ENCODE measurements at regions not wholly inside any gene's neighbourhood (a gene's known extent, or its start where the extent isn't known, plus 50 kb on each side); places are given as distances from the start of the nearest gene placed in this dataset.

GRCh38 chr1:4322881-4323280 is 331.5 kb upstream of the AJAP1 start:
- H3K36me3 ChIP-seq (ENCODE audit: control insufficient read depth, low read length): no peaks in the 10 kb centered on the region
- H3K4me2 ChIP-seq (ENCODE audit: low read length): no peak overlapping the region
- no peak for TF ChIP-seq EZH2phosphoT487 (IDR thresholded peaks at IDR 0.05; ENCODE audit: borderline replicate concordance, low read length)
- TF ChIP-seq CTCF (IDR thresholded peaks at IDR 0.05; ENCODE audit: low read depth, low read length, poor library complexity, severe bottlenecking): no peak
- H3K27ac ChIP-seq (ENCODE audit: low read depth, low read length): no peak overlapping the region
- peaks cover 18% of the 10 kb centered on the region for H3K9me3 ChIP-seq (ENCODE audit: control insufficient read depth, insufficient read depth, low read length)
- H3F3A ChIP-seq (ENCODE audit: control insufficient read depth, insufficient read depth): no peaks in the 10 kb centered on the region
- H3K9me2 ChIP-seq (replicated peaks; ENCODE audit: control insufficient read depth, low read length): no peaks in the 10 kb centered on the region
- no peak overlapping the region for H3K4me3 ChIP-seq (ENCODE audit: low read length)
- H4K20me1 ChIP-seq (ENCODE audit: control insufficient read depth, insufficient read depth, low read depth, low read length): no peaks in the 10 kb centered on the region
- no peaks in the 10 kb centered on the region for H3K79me2 ChIP-seq (ENCODE audit: control insufficient read depth, low read length)
- H3K4me1 ChIP-seq (ENCODE audit: control insufficient read depth, low read length): no peaks in the 10 kb centered on the region; the same call in 1 of the 2 replicates
- no peaks in the 10 kb centered on the region for H3K27me3 ChIP-seq (ENCODE audit: control insufficient read depth, low read length)

DNA sequence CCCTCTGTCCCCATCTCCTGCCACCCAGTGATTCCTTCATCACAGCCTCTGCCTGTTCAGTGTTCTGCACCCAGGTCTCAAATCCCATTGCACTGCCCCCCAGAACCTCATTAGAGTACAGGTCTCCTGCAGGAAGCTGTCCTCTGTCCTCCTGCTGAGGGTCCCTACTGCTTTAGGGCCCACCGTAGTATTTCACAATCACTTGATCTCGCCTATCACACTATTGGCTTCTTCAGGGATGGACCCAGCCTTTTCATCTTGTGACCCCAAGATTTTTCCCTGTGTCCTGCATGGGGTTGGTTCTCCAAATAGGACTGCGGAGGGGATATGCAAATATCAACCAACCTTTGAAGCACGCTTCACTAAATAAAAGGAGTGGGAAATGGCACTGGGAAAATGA is 331.1 kb upstream of the AJAP1 start:
- Histone ChIP-seq H4K20me1 (ENCODE audit: control insufficient read depth, insufficient read depth, low read depth, low read length) (no peaks in the 10 kb centered on the region), H3K4me1 (ENCODE audit: control insufficient read depth, low read length) (no peaks in the 10 kb centered on the region; the same call in 1 of the 2 replicates), H3K36me3 (ENCODE audit: control insufficient read depth, low read length) (no peaks in the 10 kb centered on the region), H3F3A (ENCODE audit: control insufficient read depth, insufficient read depth) (no peaks in the 10 kb centered on the region), H3K79me2 (ENCODE audit: control insufficient read depth, low read length) (no peaks in the 10 kb centered on the region), H3K4me3 (ENCODE audit: low read length) (no peak overlapping the region), H3K4me2 (ENCODE audit: low read length) (no peak overlapping the region), H3K9me2 (replicated peaks; ENCODE audit: control insufficient read depth, low read length) (no peaks in the 10 kb centered on the region), H3K9me3 (ENCODE audit: control insufficient read depth, insufficient read depth, low read length) (peaks cover 18% of the 10 kb centered on the region), H3K27ac (ENCODE audit: low read depth, low read length) (no peak overlapping the region), H3K27me3 (ENCODE audit: control insufficient read depth, low read length) (no peaks in the 10 kb centered on the region)
- TF ChIP-seq EZH2phosphoT487 (IDR thresholded peaks at IDR 0.05; ENCODE audit: borderline replicate concordance, low read length) (no peak), CTCF (IDR thresholded peaks at IDR 0.05; ENCODE audit: low read depth, low read length, poor library complexity, severe bottlenecking) (no peak)

DNA sequence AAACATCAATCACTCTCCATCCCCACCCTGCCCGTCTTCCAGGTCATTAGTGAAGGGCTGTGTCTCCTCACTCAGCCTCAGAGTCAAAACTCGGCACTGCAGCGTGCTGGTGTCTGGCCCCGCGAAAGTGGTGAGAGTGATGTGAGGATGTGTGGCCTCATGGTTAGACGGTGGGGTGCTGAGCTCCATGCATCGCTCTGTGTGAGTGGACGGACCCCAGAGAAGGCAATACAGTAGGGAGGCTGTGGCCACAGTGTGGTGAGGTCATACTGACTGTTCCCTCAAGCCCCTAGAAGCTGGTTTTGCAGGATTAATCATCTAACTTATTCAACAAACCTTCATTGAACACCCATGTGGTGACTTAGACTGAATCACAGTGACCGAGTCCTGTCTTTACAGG is 329.9 kb upstream of the AJAP1 start:
- H3K4me2 ChIP-seq (ENCODE audit: low read length): no peak overlapping the region
- H4K20me1 ChIP-seq (ENCODE audit: control insufficient read depth, insufficient read depth, low read depth, low read length): no peaks in the 10 kb centered on the region
- no peaks in the 10 kb centered on the region for H3K27me3 ChIP-seq (ENCODE audit: control insufficient read depth, low read length)
- H3K4me1 ChIP-seq (ENCODE audit: control insufficient read depth, low read length): no peaks in the 10 kb centered on the region; the same call in 1 of the 2 replicates
- H3K27ac ChIP-seq (ENCODE audit: low read depth, low read length): no peak overlapping the region
- no peaks in the 10 kb centered on the region for H3K36me3 ChIP-seq (ENCODE audit: control insufficient read depth, low read length)
- TF ChIP-seq CTCF (IDR thresholded peaks at IDR 0.05; ENCODE audit: low read depth, low read length, poor library complexity, severe bottlenecking): no peak
- TF ChIP-seq EZH2phosphoT487 (IDR thresholded peaks at IDR 0.05; ENCODE audit: borderline replicate concordance, low read length): no peak
- no peak overlapping the region for H3K4me3 ChIP-seq (ENCODE audit: low read length)
- no peaks in the 10 kb centered on the region for H3K79me2 ChIP-seq (ENCODE audit: control insufficient read depth, low read length)
- H3K9me3 ChIP-seq (ENCODE audit: control insufficient read depth, insufficient read depth, low read length): peaks cover 18% of the 10 kb centered on the region
- H3F3A ChIP-seq (ENCODE audit: control insufficient read depth, insufficient read depth): no peaks in the 10 kb centered on the region
- no peaks in the 10 kb centered on the region for H3K9me2 ChIP-seq (replicated peaks; ENCODE audit: control insufficient read depth, low read length)

Data from DOHH2 (cell line).